Upper lobe of left lung (tissue), 4 donors: ENCODE measurements at regions not wholly inside any gene's neighbourhood (a gene's known extent, or its start where the extent isn't known, plus 50 kb on each side); places are given as distances from the start of the nearest gene placed in this dataset.

ENCODE experiments used
- CTCF ChIP-seq, 6 experiments: fragments of 450-650 bp in 4 of 6; fragments of 200-600 bp in 2 of 6; sonication (generic) in 2 of 6; IDR thresholded peaks; one replicate each; pipeline ENCODE4 v1.5.1; 2016 to 2019; ENCODE audit warnings: antibody characterized with exemption in 6 of 6
- POLR2AphosphoS5 ChIP-seq, 2 donors: sonication (generic); formaldehyde crosslinking; IDR thresholded peaks; one replicate each; pipeline ENCODE4 v1.5.1; 2017; ENCODE audit warnings: antibody characterized with exemption in 2 of 2

GRCh38 chr6:134627707-134628106 lies 309.8 kb upstream of the SGK1 start:
- no peak for TF ChIP-seq POLR2AphosphoS5 (IDR thresholded peaks at IDR 0.05)
- no peak for TF ChIP-seq CTCF (IDR thresholded peaks at IDR 0.05)
